ENCODE measurements at regions not wholly inside any gene's neighbourhood (a gene's known extent, or its start where the extent isn't known, plus 50 kb on each side); places are given as distances from the start of the nearest gene placed in this dataset.

- TF ChIP-seq ZNF558 (CRISPR knock-in tag; IDR thresholded peaks at IDR 0.05; ENCODE audit: borderline replicate concordance) = no peak
- TF ChIP-seq TFDP1 (CRISPR knock-in tag; IDR thresholded peaks at IDR 0.05; ENCODE audit: borderline replicate concordance) = no peak
- no peak for TF ChIP-seq CREBL2 (CRISPR knock-in tag; IDR thresholded peaks at IDR 0.05; ENCODE audit: borderline replicate concordance)
- TF ChIP-seq ZNF484 (CRISPR knock-in tag; IDR thresholded peaks at IDR 0.05; ENCODE audit: borderline replicate concordance, low read depth) = no peak
- TF ChIP-seq ZNF501 (CRISPR knock-in tag; IDR thresholded peaks at IDR 0.05) = no peak
Measured at GRCh38 chr15:31525988-31526665, 199.5 kb downstream of the KLF13 start (continued).

- Histone ChIP-seq H3K4me2 (ENCODE audit: low read depth, low read length) (no peak overlapping the region), H3K4me1 (ENCODE audit: insufficient read depth, low read length) (no peaks in the 10 kb centered on the region), H4K20me1 (ENCODE audit: insufficient read depth, low read length) (no peaks in the 10 kb centered on the region), H3K4me3 (replicated peaks in 1 of 3; ENCODE audit: insufficient read depth in 1 of 3, low read depth in 2 of 3, low read length in 3 of 3) (no peak overlapping the region), H3K9me3 (ENCODE audit: low read length) (no peaks in the 10 kb centered on the region), H3K27me3 (ENCODE audit: control insufficient read depth in 1 of 2, insufficient read depth in 2 of 2, low read length in 2 of 2) (peaks cover 0 to 3% of the 10 kb centered on the region in 2 experiments; a peak in 2 of 5 replicates), H3K79me2 (ENCODE audit: insufficient read depth, low read length) (no peaks in the 10 kb centered on the region), H3K9ac (ENCODE audit: insufficient read depth, low read depth, low read length) (no peak overlapping the region), H2AFZ (ENCODE audit: low read length) (no peak overlapping the region), H3K36me3 (replicated peaks in 1 of 2; ENCODE audit: control insufficient read depth in 1 of 2, insufficient read depth in 2 of 2, low read length in 2 of 2) (no peaks in the 10 kb centered on the region), H3K27ac (ENCODE audit: extremely low read length, insufficient read depth, low read length) (no peak overlapping the region)
- ATAC-seq (no peak), DNase-seq (ENCODE audit: low spot score) (no peak), FAIRE-seq (no peak)
- ChIA-PET POLR2A (no interaction called here), CTCF (ENCODE audit: low intra/inter-chr PET ratio, low total read pairs) (no interaction called here)
- BruUV-seq (replicated peaks) = no TSS peak
- in situ Hi-C loops (cut with HindIII; ENCODE audit: extremely low pct_ligation_motif_present, low pct_unique_long_range_greater_than_20kb) = no loop called here
- TF ChIP-seq ZSCAN25 (CRISPR knock-in tag; IDR thresholded peaks at IDR 0.05) = no peak
- no peak for TF ChIP-seq ZNF18 (CRISPR knock-in tag; IDR thresholded peaks at IDR 0.05; ENCODE audit: insufficient replicate concordance)
- WGBS (ENCODE audit: low lambda C conversion rate) = 26% methylated on average over 15 of the region's 15 CpGs
- intact Hi-C loops (cut with micrococcal nuclease; ENCODE audit: unreplicated experiment) = no loop called here
Measured at GRCh38 chr15:31526916-31527690, 200.5 kb downstream of the KLF13 start.

Measured in HepG2 (cell line).